IMR-90 (cell line): ENCODE measurements at regions not wholly inside any gene's neighbourhood (a gene's known extent, or its start where the extent isn't known, plus 50 kb on each side); places are given as distances from the start of the nearest gene placed in this dataset.

Experiments used
- CEBPB ChIP-seq: IDR thresholded peaks from 2 replicates; pipeline ENCODE4 v1.6.1; 2012; ENCODE audit warnings: low read depth, low read length, improper control_type of control experiment
- CHD1 ChIP-seq: IDR thresholded peaks from 2 replicates; pipeline ENCODE4 v1.6.1; 2012; ENCODE audit warnings: low read depth, low read length, improper control_type of control experiment
- FOS ChIP-seq: fragments of 150-350 bp; IDR thresholded peaks from 2 replicates; pipeline ENCODE4 v1.6.1; 2016; ENCODE audit warnings: low read depth, low read length
- MAFK ChIP-seq: IDR thresholded peaks from 2 replicates; pipeline ENCODE4 v1.6.1; 2012; ENCODE audit warnings: low read depth, low read length, improper control_type of control experiment
- NFE2L2 ChIP-seq: fragments of 150-350 bp; IDR thresholded peaks from 2 replicates; pipeline ENCODE4 v1.6.1; 2016; ENCODE audit warnings: low read depth, mild to moderate bottlenecking, low read length
- POLR2A ChIP-seq: IDR thresholded peaks from 2 replicates; pipeline ENCODE4 v1.6.1; 2012; ENCODE audit warnings: mild to moderate bottlenecking, low read depth, low read length
- RAD21 ChIP-seq: IDR thresholded peaks from 2 replicates; pipeline ENCODE4 v1.6.1; 2012; ENCODE audit warnings: low read length, improper control_type of control experiment
- RCOR1 ChIP-seq: IDR thresholded peaks from 2 replicates; pipeline ENCODE4 v1.6.1; 2012; ENCODE audit warnings: mild to moderate bottlenecking, low read length, improper control_type of control experiment; ENCODE audit not compliant: insufficient replicate concordance
- RFX5 ChIP-seq: IDR thresholded peaks from 2 replicates; pipeline ENCODE4 v1.8.0; 2012; ENCODE audit warnings: low read depth, mild to moderate bottlenecking, low read length, moderate library complexity
- TF ChIP-seq, protein P1 (sequence below): conservative IDR thresholded peaks from 2 replicates; pipeline ENCODE4 v1.5.1; 2012; ENCODE audit warnings: mild to moderate bottlenecking, low read depth, low read length, improper control_type of control experiment
- TF ChIP-seq, protein P2 (sequence below): fragments of 150-350 bp; IDR thresholded peaks from 2 replicates; pipeline ENCODE4 v1.6.1; 2017; ENCODE audit warnings: mild to moderate bottlenecking, antibody characterized with exemption, low read length, low read depth
- TF ChIP-seq, protein P3 (sequence below): fragments of 150-350 bp; IDR thresholded peaks from 2 replicates; pipeline ENCODE4 v1.6.1; 2016; ENCODE audit warnings: low read depth, mild to moderate bottlenecking, low read length, moderate library complexity, borderline replicate concordance

DNA sequence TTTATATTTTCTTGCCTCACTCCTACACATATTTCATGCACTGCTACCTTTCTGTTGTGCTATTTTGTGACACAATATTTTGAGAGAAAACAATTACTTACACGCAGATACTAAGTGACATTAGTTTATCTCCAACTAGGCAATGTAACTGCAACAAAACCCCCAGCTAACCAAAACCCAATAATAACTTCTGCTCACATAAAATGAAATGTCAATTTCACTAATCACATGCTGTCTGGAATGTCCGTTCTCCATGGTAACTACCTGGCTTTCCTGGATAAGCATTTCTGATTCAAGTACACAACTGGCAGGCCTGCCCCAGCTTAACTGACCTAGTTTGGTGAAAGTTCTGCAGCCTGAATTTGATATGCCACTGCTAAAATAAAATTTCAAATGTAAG is 313.5 kb downstream of the TMA16 start:
- TF ChIP-seq, protein P1, sequence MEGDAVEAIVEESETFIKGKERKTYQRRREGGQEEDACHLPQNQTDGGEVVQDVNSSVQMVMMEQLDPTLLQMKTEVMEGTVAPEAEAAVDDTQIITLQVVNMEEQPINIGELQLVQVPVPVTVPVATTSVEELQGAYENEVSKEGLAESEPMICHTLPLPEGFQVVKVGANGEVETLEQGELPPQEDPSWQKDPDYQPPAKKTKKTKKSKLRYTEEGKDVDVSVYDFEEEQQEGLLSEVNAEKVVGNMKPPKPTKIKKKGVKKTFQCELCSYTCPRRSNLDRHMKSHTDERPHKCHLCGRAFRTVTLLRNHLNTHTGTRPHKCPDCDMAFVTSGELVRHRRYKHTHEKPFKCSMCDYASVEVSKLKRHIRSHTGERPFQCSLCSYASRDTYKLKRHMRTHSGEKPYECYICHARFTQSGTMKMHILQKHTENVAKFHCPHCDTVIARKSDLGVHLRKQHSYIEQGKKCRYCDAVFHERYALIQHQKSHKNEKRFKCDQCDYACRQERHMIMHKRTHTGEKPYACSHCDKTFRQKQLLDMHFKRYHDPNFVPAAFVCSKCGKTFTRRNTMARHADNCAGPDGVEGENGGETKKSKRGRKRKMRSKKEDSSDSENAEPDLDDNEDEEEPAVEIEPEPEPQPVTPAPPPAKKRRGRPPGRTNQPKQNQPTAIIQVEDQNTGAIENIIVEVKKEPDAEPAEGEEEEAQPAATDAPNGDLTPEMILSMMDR: no peak
- TF ChIP-seq MAFK (no peak), POLR2A (no peak), FOS (no peak), RAD21 (no peak), CHD1 (no peak), NFE2L2 (no peak), RFX5 (no peak), CEBPB (no peak), RCOR1 (no peak)
- TF ChIP-seq, protein P2, sequence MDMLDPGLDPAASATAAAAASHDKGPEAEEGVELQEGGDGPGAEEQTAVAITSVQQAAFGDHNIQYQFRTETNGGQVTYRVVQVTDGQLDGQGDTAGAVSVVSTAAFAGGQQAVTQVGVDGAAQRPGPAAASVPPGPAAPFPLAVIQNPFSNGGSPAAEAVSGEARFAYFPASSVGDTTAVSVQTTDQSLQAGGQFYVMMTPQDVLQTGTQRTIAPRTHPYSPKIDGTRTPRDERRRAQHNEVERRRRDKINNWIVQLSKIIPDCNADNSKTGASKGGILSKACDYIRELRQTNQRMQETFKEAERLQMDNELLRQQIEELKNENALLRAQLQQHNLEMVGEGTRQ: no peak
- TF ChIP-seq, protein P3, sequence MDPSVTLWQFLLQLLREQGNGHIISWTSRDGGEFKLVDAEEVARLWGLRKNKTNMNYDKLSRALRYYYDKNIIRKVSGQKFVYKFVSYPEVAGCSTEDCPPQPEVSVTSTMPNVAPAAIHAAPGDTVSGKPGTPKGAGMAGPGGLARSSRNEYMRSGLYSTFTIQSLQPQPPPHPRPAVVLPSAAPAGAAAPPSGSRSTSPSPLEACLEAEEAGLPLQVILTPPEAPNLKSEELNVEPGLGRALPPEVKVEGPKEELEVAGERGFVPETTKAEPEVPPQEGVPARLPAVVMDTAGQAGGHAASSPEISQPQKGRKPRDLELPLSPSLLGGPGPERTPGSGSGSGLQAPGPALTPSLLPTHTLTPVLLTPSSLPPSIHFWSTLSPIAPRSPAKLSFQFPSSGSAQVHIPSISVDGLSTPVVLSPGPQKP: no peak
